Epidermal melanocyte (primary cell): ENCODE measurements at regions not wholly inside any gene's neighbourhood (a gene's known extent, or its start where the extent isn't known, plus 50 kb on each side); places are given as distances from the start of the nearest gene placed in this dataset.

Experiments used
- DNase-seq: peaks from one replicate; pipeline ENCODE4 v3.0.0; 2011; ENCODE audit warnings: low spot score; ENCODE audit not compliant: insufficient read length

- DNase-seq, result no peak
Observed at GRCh38 chr20:63100926-63101699, 94.3 kb upstream of the BHLHE23 start.

GRCh38 chr20:63100174-63100925, 93.6 kb upstream of the BHLHE23 start:
- no peak for DNase-seq

- no peak for DNase-seq
Observed at GRCh38 chr20:63099456-63100173, 92.9 kb upstream of the BHLHE23 start.

- DNase-seq, result no peak
Observed at GRCh38 chr20:63098195-63098810, 91.5 kb upstream of the BHLHE23 start.

- no peak for DNase-seq
Observed at GRCh38 chr20:63097336-63097831, 90.6 kb upstream of the BHLHE23 start.

GRCh38 chr20:63096681-63097335, 90.0 kb upstream of the BHLHE23 start:
- no peak for DNase-seq

- DNase-seq, result no peak
Observed at GRCh38 chr20:63095718-63096654, 89.2 kb upstream of the BHLHE23 start.

- DNase-seq, result no peak
Observed at GRCh38 chr20:63094767-63095499, 88.2 kb upstream of the BHLHE23 start.

- no peak for DNase-seq
Observed at GRCh38 chr20:63093966-63094766, 87.4 kb upstream of the BHLHE23 start.

GRCh38 chr20:63092660-63093215, 86.0 kb upstream of the BHLHE23 start:
- no peak for DNase-seq

GRCh38 chr20:63091901-63092659, 85.3 kb upstream of the BHLHE23 start:
- DNase-seq, result no peak

GRCh38 chr20:63090682-63091571, 84.2 kb upstream of the BHLHE23 start:
- DNase-seq, result no peak

GRCh38 chr20:63090052-63090451, 83.3 kb upstream of the BHLHE23 start:
- DNase-seq, result no peak

- DNase-seq, result no peak
Observed at GRCh38 chr20:63089051-63089907, 82.5 kb upstream of the BHLHE23 start.
